ENCODE measurements at regions not wholly inside any gene's neighbourhood (a gene's known extent, or its start where the extent isn't known, plus 50 kb on each side); places are given as distances from the start of the nearest gene placed in this dataset.

- Histone ChIP-seq H3K9me3 (ENCODE audit: control insufficient read depth, insufficient read depth, low read length) (no peaks in the 10 kb centered on the region), H3K4me3 (ENCODE audit: low read depth, low read length) (no peak overlapping the region), H3K4me1 (ENCODE audit: control insufficient read depth, insufficient read depth, low read length) (no peaks in the 10 kb centered on the region), H3K27ac (ENCODE audit: low read depth, low read length) (no peak overlapping the region), H3K36me3 (ENCODE audit: control insufficient read depth, insufficient read depth, low read length) (no peaks in the 10 kb centered on the region), H3K27me3 (ENCODE audit: control insufficient read depth, insufficient read depth, low read length) (no peaks in the 10 kb centered on the region)
- DNase-seq (ENCODE audit: low read depth in 4 of 6, low spot score in 6 of 6), result no peak
- 84% methylated on average over 2 of the region's 3 CpGs for WGBS (ENCODE audit: insufficient coverage)
Observed at GRCh38 chr5:63603996-63604395, 358.2 kb downstream of the HTR1A start.

DNA sequence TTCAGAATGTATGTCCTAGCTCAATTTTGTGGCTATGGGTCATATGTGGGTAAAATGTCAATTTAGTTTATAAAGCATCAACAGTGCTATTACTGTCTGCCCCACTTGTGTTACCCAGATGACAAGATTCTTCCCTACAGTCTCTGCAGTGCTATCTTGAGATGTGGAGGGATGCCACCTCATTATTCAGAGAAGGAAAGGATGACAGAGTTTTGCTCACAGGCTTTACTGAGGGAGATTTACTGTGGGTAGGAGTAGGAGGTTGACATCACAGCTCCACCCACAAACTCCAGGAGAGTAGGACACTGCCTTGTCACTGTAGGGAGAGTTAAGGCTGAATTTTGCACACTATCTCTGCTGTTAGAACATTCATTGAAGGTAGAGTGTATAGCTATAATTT is 359.3 kb downstream of the HTR1A start:
- Histone ChIP-seq H3K9me3 (ENCODE audit: control insufficient read depth, insufficient read depth, low read length) (no peaks in the 10 kb centered on the region), H3K4me3 (ENCODE audit: low read depth, low read length) (no peak overlapping the region), H3K27me3 (ENCODE audit: control insufficient read depth, insufficient read depth, low read length) (no peaks in the 10 kb centered on the region), H3K4me1 (ENCODE audit: control insufficient read depth, insufficient read depth, low read length) (no peaks in the 10 kb centered on the region), H3K36me3 (ENCODE audit: control insufficient read depth, insufficient read depth, low read length) (no peaks in the 10 kb centered on the region), H3K27ac (ENCODE audit: low read depth, low read length) (no peak overlapping the region)
- DNase-seq (ENCODE audit: low read depth in 4 of 6, low spot score in 6 of 6), result no peak

GRCh38 chr5:63596254-63596653 is 366.0 kb downstream of the HTR1A start:
- no peak for DNase-seq (ENCODE audit: low read depth in 4 of 6, low spot score in 6 of 6)
- Histone ChIP-seq H3K27me3 (ENCODE audit: control insufficient read depth, insufficient read depth, low read length) (no peaks in the 10 kb centered on the region), H3K4me1 (ENCODE audit: control insufficient read depth, insufficient read depth, low read length) (no peaks in the 10 kb centered on the region), H3K4me3 (ENCODE audit: low read depth, low read length) (no peak overlapping the region), H3K9me3 (ENCODE audit: control insufficient read depth, insufficient read depth, low read length) (peaks cover 1% of the 10 kb centered on the region), H3K27ac (ENCODE audit: low read depth, low read length) (no peak overlapping the region), H3K36me3 (ENCODE audit: control insufficient read depth, insufficient read depth, low read length) (no peaks in the 10 kb centered on the region)

GRCh38 chr5:63573380-63573779 is 388.9 kb downstream of the HTR1A start:
- Histone ChIP-seq H3K9me3 (ENCODE audit: control insufficient read depth, insufficient read depth, low read length) (no peaks in the 10 kb centered on the region), H3K27me3 (ENCODE audit: control insufficient read depth, insufficient read depth, low read length) (no peaks in the 10 kb centered on the region), H3K4me1 (ENCODE audit: control insufficient read depth, insufficient read depth, low read length) (no peaks in the 10 kb centered on the region), H3K27ac (ENCODE audit: low read depth, low read length) (no peak overlapping the region), H3K4me3 (ENCODE audit: low read depth, low read length) (no peak overlapping the region), H3K36me3 (ENCODE audit: control insufficient read depth, insufficient read depth, low read length) (no peaks in the 10 kb centered on the region)
- no peak for DNase-seq (ENCODE audit: low read depth in 4 of 6, low spot score in 6 of 6)

- Histone ChIP-seq H3K9me3 (ENCODE audit: control insufficient read depth, insufficient read depth, low read length) (no peaks in the 10 kb centered on the region), H3K4me1 (ENCODE audit: control insufficient read depth, insufficient read depth, low read length) (no peaks in the 10 kb centered on the region), H3K4me3 (ENCODE audit: low read depth, low read length) (no peak overlapping the region), H3K27ac (ENCODE audit: low read depth, low read length) (no peak overlapping the region), H3K27me3 (ENCODE audit: control insufficient read depth, insufficient read depth, low read length) (no peaks in the 10 kb centered on the region), H3K36me3 (ENCODE audit: control insufficient read depth, insufficient read depth, low read length) (no peaks in the 10 kb centered on the region)
- DNase-seq (ENCODE audit: low read depth in 4 of 6, low spot score in 6 of 6), result no peak
- no CpG with 5 or more reads among the region's 1 CpG for WGBS (ENCODE audit: insufficient coverage)
Observed at GRCh38 chr5:63572740-63573139, 389.5 kb downstream of the HTR1A start.

DNA sequence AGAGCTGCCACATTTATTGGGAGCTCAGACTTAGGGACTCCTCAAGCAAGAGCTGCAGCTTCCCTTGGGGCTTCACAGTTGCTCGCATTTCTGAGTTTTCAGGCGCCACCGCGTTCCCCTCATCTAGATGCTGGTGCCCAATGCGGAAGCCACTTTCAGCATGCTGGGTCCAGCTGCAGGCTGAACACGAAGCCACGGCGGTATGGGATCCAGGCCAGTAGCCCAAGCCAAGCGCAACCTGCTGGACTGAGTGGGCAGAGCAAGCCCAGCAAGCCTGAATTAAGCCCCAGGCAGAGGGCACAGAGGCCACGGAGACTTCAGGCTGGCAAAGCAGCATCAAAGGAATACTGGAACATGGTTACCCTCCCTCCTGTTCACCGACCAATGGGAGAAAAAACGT is 391.5 kb downstream of the HTR1A start:
- no peaks in the 10 kb centered on the region for H3K9me3 ChIP-seq (ENCODE audit: control insufficient read depth, insufficient read depth, low read length)
- H3K4me3 ChIP-seq (ENCODE audit: low read depth, low read length), result no peak overlapping the region
- H3K36me3 ChIP-seq (ENCODE audit: control insufficient read depth, insufficient read depth, low read length), result no peaks in the 10 kb centered on the region
- H3K27ac ChIP-seq (ENCODE audit: low read depth, low read length), result no peak overlapping the region
- H3K27me3 ChIP-seq (ENCODE audit: control insufficient read depth, insufficient read depth, low read length), result no peaks in the 10 kb centered on the region
- DNase-seq (ENCODE audit: low read depth in 4 of 6, low spot score in 6 of 6), result no peak
- 91% methylated on average over 10 of the region's 12 CpGs for WGBS (ENCODE audit: insufficient coverage)
- no peaks in the 10 kb centered on the region for H3K4me1 ChIP-seq (ENCODE audit: control insufficient read depth, insufficient read depth, low read length)

DNA sequence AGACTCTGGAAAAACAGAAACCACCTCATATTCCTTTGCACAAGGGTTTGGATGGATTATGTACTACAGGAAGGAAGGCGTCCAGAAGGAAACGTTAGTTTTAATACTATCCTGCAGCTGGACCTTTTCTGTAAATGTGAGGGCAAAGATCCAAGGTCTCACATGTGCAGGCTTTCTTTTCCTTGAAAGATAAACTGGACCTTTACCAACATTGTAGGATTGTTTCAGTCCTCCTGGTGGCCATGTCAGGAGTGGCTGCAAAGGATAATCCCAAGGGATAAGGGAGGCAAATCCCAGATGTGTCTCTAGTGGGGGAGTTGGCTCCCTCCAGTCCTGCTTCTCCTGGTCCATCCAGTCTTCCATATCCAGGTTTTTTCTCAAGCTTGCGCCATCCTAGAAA is 397.5 kb downstream of the HTR1A start:
- H3K36me3 ChIP-seq (ENCODE audit: control insufficient read depth, insufficient read depth, low read length), result no peaks in the 10 kb centered on the region
- H3K27ac ChIP-seq (ENCODE audit: low read depth, low read length), result no peak overlapping the region
- no peaks in the 10 kb centered on the region for H3K4me1 ChIP-seq (ENCODE audit: control insufficient read depth, insufficient read depth, low read length)
- peaks cover 3% of the 10 kb centered on the region for H3K9me3 ChIP-seq (ENCODE audit: control insufficient read depth, insufficient read depth, low read length)
- H3K4me3 ChIP-seq (ENCODE audit: low read depth, low read length), result no peak overlapping the region
- 89% methylated on average over 3 of the region's 3 CpGs for WGBS (ENCODE audit: insufficient coverage)
- no peak for DNase-seq (ENCODE audit: low read depth in 4 of 6, low spot score in 6 of 6)
- no peaks in the 10 kb centered on the region for H3K27me3 ChIP-seq (ENCODE audit: control insufficient read depth, insufficient read depth, low read length)

DNA sequence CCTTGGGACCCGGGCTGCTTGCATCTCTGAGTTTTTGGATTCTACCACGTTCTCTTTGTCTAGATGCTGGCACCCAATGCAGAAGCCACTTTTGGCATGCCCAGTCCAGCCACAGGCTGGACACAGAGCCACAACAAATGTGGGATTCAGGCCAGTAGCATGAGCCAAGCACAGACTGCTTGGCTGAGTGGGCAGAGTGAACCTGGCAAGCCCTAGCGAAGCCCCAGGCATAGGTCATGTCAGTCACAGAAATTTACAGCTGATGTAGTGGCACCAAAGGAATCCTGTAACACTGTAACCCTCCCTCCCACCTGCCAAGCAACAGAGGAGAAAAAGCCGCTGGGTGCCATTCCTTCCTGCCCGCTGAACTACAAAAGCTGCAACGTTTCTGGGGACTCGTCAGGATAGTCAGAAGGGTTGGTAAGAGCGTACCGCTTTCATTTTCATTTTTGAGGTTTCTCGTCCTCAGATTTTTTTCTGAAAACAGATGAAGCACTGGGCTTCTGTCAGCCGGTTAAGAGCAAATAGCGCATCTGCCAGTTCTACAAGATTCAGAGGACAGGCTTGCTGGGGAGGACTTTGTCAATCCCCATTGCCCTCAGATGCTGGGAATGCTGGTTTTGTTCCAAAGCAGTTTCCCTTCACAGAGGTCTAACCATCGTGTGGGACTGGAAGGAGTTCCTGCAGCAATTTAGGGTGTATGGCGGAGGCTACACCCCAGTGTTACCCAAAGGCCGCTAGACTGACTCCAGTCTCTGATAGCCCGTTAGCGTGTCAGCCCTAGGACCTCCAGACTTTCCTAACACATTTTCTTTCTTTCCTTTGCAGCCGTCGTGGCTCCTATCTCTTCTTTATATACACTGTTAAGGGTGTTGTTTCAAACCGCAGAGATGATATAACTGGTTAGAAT is 399.0 kb downstream of the HTR1A start:
- Histone ChIP-seq H3K27me3 (ENCODE audit: control insufficient read depth, insufficient read depth, low read length) (no peaks in the 10 kb centered on the region), H3K27ac (ENCODE audit: low read depth, low read length) (no peak overlapping the region), H3K36me3 (ENCODE audit: control insufficient read depth, insufficient read depth, low read length) (no peaks in the 10 kb centered on the region), H3K4me3 (ENCODE audit: low read depth, low read length) (no peak overlapping the region), H3K4me1 (ENCODE audit: control insufficient read depth, insufficient read depth, low read length) (no peaks in the 10 kb centered on the region), H3K9me3 (ENCODE audit: control insufficient read depth, insufficient read depth, low read length) (peaks cover 3% of the 10 kb centered on the region)
- peak in 1 of 6 donors; percentile 1 for DNase-seq (ENCODE audit: low read depth in 4 of 6, low spot score in 6 of 6)
- WGBS (ENCODE audit: insufficient coverage), result 91% methylated on average over 13 of the region's 20 CpGs

- Histone ChIP-seq H3K4me3 (ENCODE audit: low read depth, low read length) (no peak overlapping the region), H3K27ac (ENCODE audit: low read depth, low read length) (no peak overlapping the region), H3K27me3 (ENCODE audit: control insufficient read depth, insufficient read depth, low read length) (no peaks in the 10 kb centered on the region), H3K36me3 (ENCODE audit: control insufficient read depth, insufficient read depth, low read length) (no peaks in the 10 kb centered on the region), H3K9me3 (ENCODE audit: control insufficient read depth, insufficient read depth, low read length) (no peaks in the 10 kb centered on the region), H3K4me1 (ENCODE audit: control insufficient read depth, insufficient read depth, low read length) (no peaks in the 10 kb centered on the region)
- DNase-seq (ENCODE audit: low read depth in 4 of 6, low spot score in 6 of 6), result no peak
- WGBS (ENCODE audit: insufficient coverage), result 100% methylated on average over 1 of the region's 4 CpGs
Observed at GRCh38 chr5:63555874-63556273, 406.4 kb downstream of the HTR1A start.

DNA sequence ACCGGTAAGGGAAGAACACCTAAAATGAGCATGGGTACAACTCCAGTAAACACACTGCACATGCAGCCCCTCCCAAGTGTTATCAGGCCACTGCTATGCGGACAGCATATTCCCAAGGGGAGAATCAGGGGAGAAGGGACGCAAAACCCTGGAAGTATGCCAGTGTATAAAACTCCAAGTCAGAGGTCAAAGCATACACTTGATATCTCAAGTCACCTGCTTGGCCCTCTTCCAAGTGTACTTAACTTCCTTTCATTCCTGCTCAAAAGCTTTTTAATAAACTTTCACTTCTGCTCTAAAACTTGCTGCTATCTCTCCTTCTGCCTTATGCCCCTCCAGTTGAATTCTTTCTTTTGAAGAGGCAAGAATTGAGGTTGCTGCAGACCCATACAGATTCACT is 408.1 kb downstream of the HTR1A start:
- Histone ChIP-seq H3K4me1 (ENCODE audit: control insufficient read depth, insufficient read depth, low read length) (no peaks in the 10 kb centered on the region), H3K27ac (ENCODE audit: low read depth, low read length) (no peak overlapping the region), H3K27me3 (ENCODE audit: control insufficient read depth, insufficient read depth, low read length) (no peaks in the 10 kb centered on the region), H3K4me3 (ENCODE audit: low read depth, low read length) (no peak overlapping the region), H3K36me3 (ENCODE audit: control insufficient read depth, insufficient read depth, low read length) (no peaks in the 10 kb centered on the region), H3K9me3 (ENCODE audit: control insufficient read depth, insufficient read depth, low read length) (no peaks in the 10 kb centered on the region)
- 89% methylated on average over 3 of the region's 3 CpGs for WGBS (ENCODE audit: insufficient coverage)
- no peak for DNase-seq (ENCODE audit: low read depth in 4 of 6, low spot score in 6 of 6)

Measured in spinal cord (tissue), 9 donors.